Mesenchymal stem cell (in vitro differentiated cells and primary cell): ENCODE measurements at regions not wholly inside any gene's neighbourhood (a gene's known extent, or its start where the extent isn't known, plus 50 kb on each side); places are given as distances from the start of the nearest gene placed in this dataset.

Source experiments
- DNase-seq: peaks from one replicate; pipeline ENCODE4 v3.0.0-alpha.2; 2013
- H2AFZ ChIP-seq: one replicate; pipeline ENCODE4 v1.6.1; 2013; ENCODE audit warnings: low read depth, mild to moderate bottlenecking, control low read depth, inconsistent platforms, low read length, moderate library complexity
- H2AK5ac ChIP-seq: 2 replicates; pipeline ENCODE4 v1.6.1; 2013; ENCODE audit warnings: low read length, moderate library complexity, mild to moderate bottlenecking, inconsistent platforms; ENCODE audit not compliant: severe bottlenecking
- H2BK120ac ChIP-seq: one replicate; pipeline ENCODE4 v1.6.1; 2013; ENCODE audit warnings: low read depth, mild to moderate bottlenecking, inconsistent platforms, low read length, moderate library complexity
- H2BK12ac ChIP-seq, 2 experiments: one replicate each; pipeline ENCODE4 v1.6.1; 2013; ENCODE audit warnings: inconsistent platforms in 2 of 2, low read length in 2 of 2, mild to moderate bottlenecking in 2 of 2, moderate library complexity in 2 of 2, control low read depth in 1 of 2
- H2BK15ac ChIP-seq: one replicate; pipeline ENCODE4 v1.6.1; 2013; ENCODE audit warnings: mild to moderate bottlenecking, low read depth, inconsistent platforms; ENCODE audit not compliant: poor library complexity, severe bottlenecking
- H2BK5ac ChIP-seq: 2 replicates; pipeline ENCODE4 v1.6.1; 2013; ENCODE audit warnings: low read depth, mild to moderate bottlenecking, low read length, control low read depth, inconsistent platforms; ENCODE audit not compliant: poor library complexity, severe bottlenecking
- H3K14ac ChIP-seq, 2 experiments: one replicate each; pipeline ENCODE4 v1.6.1; 2013; ENCODE audit warnings: inconsistent platforms in 2 of 2, low read length in 2 of 2, control low read depth in 1 of 2, mild to moderate bottlenecking in 1 of 2, moderate library complexity in 1 of 2
- H3K18ac ChIP-seq, 2 experiments: one replicate each; pipeline ENCODE4 v1.6.1; 2013; ENCODE audit warnings: inconsistent platforms in 2 of 2, low read length in 2 of 2, control low read depth in 1 of 2, low read depth in 1 of 2, mild to moderate bottlenecking in 1 of 2
- H3K23ac ChIP-seq, 2 experiments: one replicate each; pipeline ENCODE4 v1.6.1; 2013; ENCODE audit warnings: inconsistent platforms in 2 of 2, low read length in 2 of 2, mild to moderate bottlenecking in 2 of 2, moderate library complexity in 2 of 2, control low read depth in 1 of 2
- H3K27ac ChIP-seq: 2 replicates; pipeline ENCODE4 v1.5.1; 2013; ENCODE audit warnings: mild to moderate bottlenecking, moderate library complexity, low read length, control low read depth, inconsistent platforms; ENCODE audit not compliant: poor library complexity, severe bottlenecking
- H3K27me3 ChIP-seq, 2 experiments: 2 replicates each; pipeline versions ENCODE4 v1.6.1 to v1.7.0; 2013; ENCODE audit warnings: low read length in 2 of 2, mild to moderate bottlenecking in 2 of 2, moderate library complexity in 2 of 2, control low read depth in 1 of 2, inconsistent platforms in 1 of 2; ENCODE audit not compliant: control insufficient read depth in 1 of 2, insufficient read depth in 1 of 2
- H3K36me3 ChIP-seq, 2 experiments: 2 replicates each; pipeline versions ENCODE4 v1.6.1 to v1.7.0; 2013; ENCODE audit warnings: low read length in 2 of 2, control low read depth in 1 of 2, inconsistent platforms in 1 of 2, low read depth in 1 of 2, mild to moderate bottlenecking in 1 of 2; ENCODE audit not compliant: insufficient read depth in 2 of 2, control insufficient read depth in 1 of 2
- H3K4ac ChIP-seq, 2 experiments: one replicate each; pipeline ENCODE4 v1.6.1; 2013; ENCODE audit warnings: inconsistent platforms in 2 of 2, low read length in 2 of 2, mild to moderate bottlenecking in 2 of 2, moderate library complexity in 2 of 2, control low read depth in 1 of 2, low read depth in 1 of 2
- H3K4me1 ChIP-seq: 2 replicates; pipeline ENCODE4 v1.6.1; 2013; ENCODE audit warnings: low read depth, low read length, control low read depth; ENCODE audit not compliant: control insufficient read depth, insufficient read depth
- H3K4me2 ChIP-seq: 2 replicates; pipeline ENCODE4 v1.6.1; 2013; ENCODE audit warnings: low read length, mild to moderate bottlenecking, inconsistent platforms; ENCODE audit not compliant: poor library complexity, severe bottlenecking
- H3K4me3 ChIP-seq, 2 experiments: 2 replicates each; pipeline versions ENCODE4 v1.5.1 to v1.7.0; 2013; ENCODE audit warnings: low read length in 2 of 2, mild to moderate bottlenecking in 2 of 2, control low read depth in 1 of 2, low read depth in 1 of 2; ENCODE audit not compliant: insufficient read depth in 1 of 2
- H3K79me1 ChIP-seq: replicated peaks from 2 replicates; pipeline ENCODE4 v1.6.1; 2013; ENCODE audit warnings: mild to moderate bottlenecking, control low read depth, low read length, inconsistent platforms; ENCODE audit not compliant: poor library complexity, severe bottlenecking
- H3K9ac ChIP-seq: 2 replicates; pipeline ENCODE4 v1.7.0; 2013; ENCODE audit warnings: mild to moderate bottlenecking, low read length, moderate library complexity
- H3K9me3 ChIP-seq: 2 replicates; pipeline ENCODE4 v1.7.0; 2013; ENCODE audit warnings: mild to moderate bottlenecking, low read length; ENCODE audit not compliant: control insufficient read depth
- H4K8ac ChIP-seq: one replicate; pipeline ENCODE4 v1.6.1; 2013; ENCODE audit warnings: inconsistent platforms, mild to moderate bottlenecking, low read length, moderate library complexity
- H4K91ac ChIP-seq: one replicate; pipeline ENCODE4 v1.6.1; 2013; ENCODE audit warnings: mild to moderate bottlenecking, low read length, inconsistent platforms
- WGBS: methylation state at CpG from one replicate; pipeline ENCODE4 v1.1.7; 2013; ENCODE audit warnings: mixed read lengths; 5-methylcytosine and 5-hydroxymethylcytosine counted together

DNA sequence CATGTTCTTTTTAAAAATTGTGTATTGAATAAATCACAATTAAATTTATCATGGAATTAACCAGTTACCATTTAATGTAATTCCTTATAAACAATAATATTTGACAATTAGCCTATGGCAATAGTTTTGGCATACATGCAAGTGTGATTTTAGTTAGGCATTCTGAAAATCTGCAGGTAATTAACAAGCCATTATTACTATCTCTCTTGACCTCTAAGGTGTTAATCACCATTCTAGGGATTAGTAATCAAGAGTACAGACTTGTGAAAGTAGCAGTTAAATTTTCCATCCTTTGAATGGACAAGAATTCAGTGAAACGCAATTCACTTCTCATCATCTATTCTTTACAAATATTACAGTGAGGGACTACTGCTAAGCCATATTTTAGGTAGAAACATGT lies 127.7 kb upstream of the CHST9 start:
- H2BK120ac ChIP-seq = no peak overlapping the region
- no peak overlapping the region for H2AFZ ChIP-seq
- no peaks in the 10 kb centered on the region for H3K36me3 ChIP-seq
- no peaks in the 10 kb centered on the region for H3K79me1 ChIP-seq
- no peaks in the 10 kb centered on the region for H3K27me3 ChIP-seq
- no peak overlapping the region for H4K91ac ChIP-seq
- no peak overlapping the region for H2BK5ac ChIP-seq
- no peak overlapping the region for H2BK12ac ChIP-seq
- H3K4me1 ChIP-seq = no peaks in the 10 kb centered on the region
- H2AK5ac ChIP-seq = no peak overlapping the region
- H3K27ac ChIP-seq = no peak overlapping the region
- WGBS = no CpG with 5 or more reads among the region's 1 CpG
- no peak overlapping the region for H3K4me2 ChIP-seq
- H3K23ac ChIP-seq = no peak overlapping the region
- H2BK15ac ChIP-seq = no peak overlapping the region
- no peak overlapping the region for H4K8ac ChIP-seq
- no peak overlapping the region for H3K9ac ChIP-seq
- H3K9me3 ChIP-seq = no peaks in the 10 kb centered on the region
- H3K18ac ChIP-seq = no peak overlapping the region
- H3K4ac ChIP-seq = no peak overlapping the region
- DNase-seq = no peak
- no peak overlapping the region for H3K4me3 ChIP-seq
- H3K14ac ChIP-seq = no peak overlapping the region

DNA sequence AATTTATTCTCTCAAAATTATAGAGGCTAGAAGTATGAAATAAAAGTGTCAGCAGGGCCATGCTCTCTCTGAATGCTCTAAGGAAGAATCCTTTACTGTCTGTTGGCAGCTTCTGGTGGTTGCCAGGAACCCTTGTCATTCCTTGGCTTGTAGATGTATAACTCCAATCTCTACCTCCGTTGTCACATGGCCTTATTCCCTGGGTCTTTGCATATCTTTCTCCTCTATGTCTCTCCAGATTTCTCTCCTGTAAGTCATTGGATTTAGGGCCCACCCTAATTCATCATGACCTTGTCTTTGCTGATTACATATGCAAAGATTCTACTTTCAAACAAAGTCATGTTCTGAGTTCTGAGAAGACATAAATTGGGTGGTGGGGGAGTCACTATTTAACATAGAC lies 127.0 kb upstream of the CHST9 start:
- 78% methylated on average over 1 of the region's 1 CpG for WGBS
- Histone ChIP-seq H3K4ac (no peak overlapping the region), H3K9me3 (no peaks in the 10 kb centered on the region), H2BK15ac (no peak overlapping the region), H3K4me2 (no peak overlapping the region), H3K9ac (no peak overlapping the region), H3K79me1 (no peaks in the 10 kb centered on the region), H4K8ac (no peak overlapping the region), H2BK12ac (no peak overlapping the region), H3K4me1 (no peaks in the 10 kb centered on the region), H2AK5ac (no peak overlapping the region), H4K91ac (no peak overlapping the region), H3K27ac (no peak overlapping the region), H3K18ac (no peak overlapping the region), H2BK5ac (no peak overlapping the region), H2BK120ac (no peak overlapping the region), H3K27me3 (no peaks in the 10 kb centered on the region), H3K23ac (no peak overlapping the region), H3K36me3 (no peaks in the 10 kb centered on the region), H3K4me3 (no peak overlapping the region), H2AFZ (no peak overlapping the region), H3K14ac (no peak overlapping the region)
- DNase-seq = no peak

DNA sequence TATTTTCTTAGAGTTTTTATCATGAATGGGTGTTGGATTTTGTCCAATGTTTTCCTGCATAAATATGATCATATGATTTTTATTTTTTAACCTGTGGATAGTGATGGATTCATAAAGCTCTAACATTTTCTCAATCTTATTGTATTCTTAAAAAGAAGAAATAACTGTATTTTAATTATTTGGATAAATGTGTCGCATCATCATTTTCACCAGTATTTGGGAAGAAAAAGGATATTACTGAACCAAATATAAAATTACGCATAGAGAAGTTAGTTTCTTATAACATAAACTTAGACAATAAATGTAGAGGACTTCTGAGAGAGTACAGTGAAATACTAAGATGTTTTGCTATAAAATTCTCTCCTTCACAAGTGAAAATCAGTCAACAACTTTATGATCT lies 126.0 kb upstream of the CHST9 start:
- DNase-seq = no peak
- Histone ChIP-seq H2AK5ac (no peak overlapping the region), H3K9me3 (no peaks in the 10 kb centered on the region)

DNA sequence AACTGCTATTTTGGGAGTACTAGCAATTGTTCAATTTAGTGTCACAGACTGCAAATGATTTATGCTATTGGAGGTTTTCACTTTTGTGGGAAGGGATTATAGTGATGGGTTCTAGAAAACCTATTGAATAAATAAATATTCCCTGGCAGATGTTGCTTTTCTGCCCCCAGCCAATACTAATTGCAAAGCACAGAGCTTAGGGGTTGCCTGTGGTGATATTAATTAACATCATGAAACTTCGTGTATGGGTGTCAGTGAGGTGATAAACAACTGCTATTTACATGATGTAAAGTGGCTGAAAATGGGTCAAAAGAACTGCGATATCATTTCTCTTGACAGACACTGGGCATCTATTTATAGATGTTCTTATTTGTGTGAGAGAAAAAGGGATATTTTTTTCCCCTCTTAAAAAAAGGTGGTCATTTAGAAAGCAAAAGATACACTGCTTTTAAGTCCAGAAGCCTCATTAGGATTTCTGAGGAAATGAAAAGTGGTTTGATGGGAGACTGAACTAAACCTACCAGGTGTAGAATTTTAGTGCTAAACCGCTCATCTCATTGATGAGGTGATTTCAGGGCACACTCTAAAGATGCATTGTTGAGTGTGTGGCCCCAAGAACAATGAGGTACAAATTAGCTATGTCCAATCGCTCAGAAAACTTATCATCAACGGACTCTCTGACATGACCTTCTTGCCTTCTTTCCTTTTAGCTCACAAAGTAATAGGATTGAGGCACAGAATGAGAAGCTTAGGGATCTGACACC lies 116.7 kb upstream of the CHST9 start:
- Histone ChIP-seq H3K14ac (no peak overlapping the region), H3K9ac (no peak overlapping the region), H2BK15ac (no peak overlapping the region), H2AFZ (no peak overlapping the region), H3K23ac (no peak overlapping the region), H3K4me1 (no peaks in the 10 kb centered on the region), H2BK120ac (no peak overlapping the region), H2BK5ac (no peak overlapping the region), H3K4ac (no peak overlapping the region), H3K27ac (no peak overlapping the region), H3K27me3 (no peaks in the 10 kb centered on the region), H3K79me1 (no peaks in the 10 kb centered on the region), H2AK5ac (no peak overlapping the region), H3K18ac (no peak overlapping the region), H3K36me3 (no peaks in the 10 kb centered on the region), H4K91ac (no peak overlapping the region), H2BK12ac (no peak overlapping the region), H3K4me3 (no peak overlapping the region), H3K9me3 (no peaks in the 10 kb centered on the region), H4K8ac (no peak overlapping the region), H3K4me2 (no peak overlapping the region)
- 58% methylated on average over 4 of the region's 5 CpGs for WGBS
- DNase-seq = no peak

More for the DNA sequence above, 126.0 kb upstream of the CHST9 start:
- no peak overlapping the region for H4K91ac ChIP-seq
- H3K14ac ChIP-seq = no peak overlapping the region
- no peak overlapping the region for H3K27ac ChIP-seq
- no peak overlapping the region for H3K18ac ChIP-seq
- H4K8ac ChIP-seq = no peak overlapping the region
- WGBS = no CpG with 5 or more reads among the region's 2 CpGs
- H2AFZ ChIP-seq = no peak overlapping the region
- H2BK12ac ChIP-seq = no peak overlapping the region
- H2BK5ac ChIP-seq = no peak overlapping the region
- no peaks in the 10 kb centered on the region for H3K27me3 ChIP-seq
- no peaks in the 10 kb centered on the region for H3K4me1 ChIP-seq
- H3K4ac ChIP-seq = no peak overlapping the region
- no peak overlapping the region for H2BK120ac ChIP-seq
- H3K4me3 ChIP-seq = no peak overlapping the region
- H3K36me3 ChIP-seq = no peaks in the 10 kb centered on the region
- no peaks in the 10 kb centered on the region for H3K79me1 ChIP-seq
- H3K23ac ChIP-seq = no peak overlapping the region
- no peak overlapping the region for H3K4me2 ChIP-seq
- H2BK15ac ChIP-seq = no peak overlapping the region
- H3K9ac ChIP-seq = no peak overlapping the region
